RWPE2 (cell line): ENCODE measurements at regions not wholly inside any gene's neighbourhood (a gene's known extent, or its start where the extent isn't known, plus 50 kb on each side); places are given as distances from the start of the nearest gene placed in this dataset.

Experiments
- ATAC-seq: fragments of 200-7000 bp; cut with Tn5 transposase; 3 replicates; pipeline ENCODE4 v1.9.1; 2021; ENCODE audit warnings: low read depth
- DNase-seq: peaks from one replicate; pipeline ENCODE4 v3.0.0-alpha.2; 2020; ENCODE audit warnings: low spot score
- H3K27ac ChIP-seq: fragments of 450-650 bp; 2 replicates; pipeline ENCODE4 v1.5.1; 2017; ENCODE audit warnings: mild to moderate bottlenecking; ENCODE audit not compliant: poor library complexity, severe bottlenecking
- H3K27me3 ChIP-seq: fragments of 250-450 bp; sonication (Bioruptor Pico); 2 replicates; pipeline ENCODE4 v1.5.1; 2021; ENCODE audit warnings: mild to moderate bottlenecking, moderate library complexity; ENCODE audit not compliant: insufficient read depth, poor library complexity, severe bottlenecking
- H3K36me3 ChIP-seq: fragments of 250-450 bp; sonication (Bioruptor Pico); 2 replicates; pipeline ENCODE4 v1.5.1; 2020; ENCODE audit warnings: low read depth, mild to moderate bottlenecking, moderate library complexity
- H3K4me1 ChIP-seq: fragments of 250-450 bp; sonication (Bioruptor Pico); 2 replicates; pipeline ENCODE4 v1.5.1; 2021; ENCODE audit warnings: mild to moderate bottlenecking, moderate library complexity; ENCODE audit not compliant: insufficient read depth, poor library complexity, severe bottlenecking
- H3K4me3 ChIP-seq: fragments of 250-450 bp; sonication (Bioruptor Pico); 2 replicates; pipeline ENCODE4 v1.5.1; 2021; ENCODE audit warnings: mild to moderate bottlenecking, moderate library complexity; ENCODE audit not compliant: severe bottlenecking
- H3K9me3 ChIP-seq: fragments of 250-450 bp; sonication (Bioruptor Pico); 2 replicates; pipeline ENCODE4 v1.5.1; 2021; ENCODE audit warnings: mild to moderate bottlenecking, moderate library complexity; ENCODE audit not compliant: severe bottlenecking
- CTCF ChIP-seq: fragments of 450-650 bp; IDR thresholded peaks from one replicate; pipeline ENCODE4 v1.5.1; 2017; ENCODE audit warnings: mild to moderate bottlenecking, moderate library complexity; ENCODE audit not compliant: poor library complexity, severe bottlenecking

GRCh38 chr4:18463987-18464559 is 442.5 kb upstream of the LCORL start:
- ATAC-seq (no peak), DNase-seq (no peak)
- H3K4me3 ChIP-seq = no peak overlapping the region
- H3K27ac ChIP-seq = no peak overlapping the region
- no peaks in the 10 kb centered on the region for H3K9me3 ChIP-seq
- no peaks in the 10 kb centered on the region for H3K36me3 ChIP-seq
- H3K4me1 ChIP-seq = no peaks in the 10 kb centered on the region
- no peaks in the 10 kb centered on the region for H3K27me3 ChIP-seq
- no peak for TF ChIP-seq CTCF

DNA sequence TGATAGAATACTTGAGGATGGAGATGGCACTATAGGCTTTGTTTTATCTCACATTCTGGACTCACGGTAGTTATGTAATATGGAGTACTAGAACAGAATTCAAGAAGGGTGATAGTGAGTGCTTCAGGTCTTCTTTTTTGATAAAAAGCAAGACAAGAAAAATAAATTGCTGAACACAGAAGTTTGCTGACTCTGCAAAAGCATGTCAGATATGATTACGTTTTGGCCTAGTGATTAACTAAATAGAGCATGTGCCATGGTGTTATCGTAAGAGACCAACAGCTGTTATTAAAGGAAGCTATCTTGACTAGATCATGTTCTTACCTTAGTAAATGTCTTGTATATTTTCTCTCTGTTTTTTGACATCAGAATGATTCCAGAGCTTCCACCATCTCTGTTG is 436.9 kb upstream of the LCORL start:
- no peaks in the 10 kb centered on the region for H3K36me3 ChIP-seq
- peaks cover 7% of the 10 kb centered on the region for H3K27me3 ChIP-seq
- no peak for DNase-seq
- TF ChIP-seq CTCF = no peak
- no peak for ATAC-seq
- H3K4me1 ChIP-seq = no peaks in the 10 kb centered on the region
- no peak overlapping the region for H3K4me3 ChIP-seq
- no peak overlapping the region for H3K27ac ChIP-seq
- H3K9me3 ChIP-seq = no peaks in the 10 kb centered on the region

GRCh38 chr4:18454349-18454748 is 432.8 kb upstream of the LCORL start:
- no peak overlapping the region for H3K4me3 ChIP-seq
- ATAC-seq (no peak), DNase-seq (no peak)
- H3K4me1 ChIP-seq = no peaks in the 10 kb centered on the region
- no peaks in the 10 kb centered on the region for H3K9me3 ChIP-seq
- TF ChIP-seq CTCF = no peak
- H3K27me3 ChIP-seq = peaks cover 7% of the 10 kb centered on the region
- no peak overlapping the region for H3K27ac ChIP-seq
- no peaks in the 10 kb centered on the region for H3K36me3 ChIP-seq

- Histone ChIP-seq H3K36me3 (no peaks in the 10 kb centered on the region), H3K27ac (no peak overlapping the region), H3K4me3 (no peak overlapping the region), H3K4me1 (no peaks in the 10 kb centered on the region), H3K9me3 (no peaks in the 10 kb centered on the region), H3K27me3 (no peaks in the 10 kb centered on the region)
- DNase-seq = no peak
- ATAC-seq = no peak
- TF ChIP-seq CTCF = no peak
Measured at GRCh38 chr4:18445110-18445509, 423.6 kb upstream of the LCORL start.

DNA sequence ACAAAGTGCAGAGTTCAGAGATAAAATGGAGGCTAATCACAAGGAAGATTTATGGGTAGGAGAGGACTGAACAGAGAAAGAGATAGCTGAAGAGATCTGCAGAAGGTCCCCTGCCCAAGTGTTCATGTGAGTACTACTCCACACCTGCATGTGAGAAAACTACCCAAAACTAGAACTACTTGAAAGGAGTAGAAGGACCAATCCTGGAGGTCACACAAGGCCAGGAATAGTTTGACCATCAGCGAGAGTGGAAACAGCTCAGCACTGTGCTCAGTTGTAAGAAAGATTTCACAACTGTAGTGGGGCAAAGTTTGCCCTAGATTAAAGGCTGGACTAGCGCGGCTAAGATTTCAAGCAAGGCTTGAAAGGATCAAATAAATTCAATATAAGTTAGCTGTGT is 422.7 kb upstream of the LCORL start:
- Histone ChIP-seq H3K4me3 (no peak overlapping the region), H3K36me3 (no peaks in the 10 kb centered on the region), H3K4me1 (no peaks in the 10 kb centered on the region), H3K27me3 (peaks cover 3% of the 10 kb centered on the region), H3K9me3 (no peaks in the 10 kb centered on the region), H3K27ac (no peak overlapping the region)
- TF ChIP-seq CTCF = no peak
- DNase-seq (no peak), ATAC-seq (no peak)
